Pancreas (tissue), 10 donors: ENCODE measurements at regions not wholly inside any gene's neighbourhood (a gene's known extent, or its start where the extent isn't known, plus 50 kb on each side); places are given as distances from the start of the nearest gene placed in this dataset.
A peak's percentile ranks its signal among the peaks of the same experiment; 100 is the strongest.

Source experiments
- ATAC-seq, 4 donors: fragments of 200-7000 bp; cut with Tn5 transposase; one replicate each; pipeline versions ENCODE4 v1.8.0 to v1.9.1; 2020; ENCODE audit warnings: mild to moderate bottlenecking in 4 of 4, moderate library complexity in 4 of 4
- DNase-seq, 6 donors: peaks; one replicate each; pipeline ENCODE4 v3.0.0-alpha.2; 2020
- FAIRE-seq: peaks from 2 replicates; lab custom pipeline; 2012; peaks lifted over from hg19 to GRCh38; lab: Jason Lieb, UNC
- H3K27ac ChIP-seq, 4 donors: fragments of 200-600 bp; sonication (generic); 1 replicate in 3 of 4; 2 replicates in 1 of 4; pipeline versions ENCODE4 v1.5.0 to v1.8.0; 2020
- H3K27me3 ChIP-seq, 4 donors: fragments of 200-600 bp; one replicate each; pipeline ENCODE4 v1.8.0; 2021
- H3K36me3 ChIP-seq, 3 donors: fragments of 200-600 bp; sonication (generic) in 1 of 3; one replicate each; pipeline versions ENCODE4 v1.5.0 to v1.8.0; 2020 to 2021
- H3K4me1 ChIP-seq, 3 donors: fragments of 200-600 bp; one replicate each; pipeline ENCODE4 v1.8.0; 2021
- H3K4me3 ChIP-seq, 4 donors: fragments of 200-600 bp; sonication (generic) in 2 of 4; one replicate each; pipeline versions ENCODE4 v1.5.0 to v1.8.0; 2020 to 2021
- H3K9me3 ChIP-seq, 4 donors: fragments of 200-600 bp; one replicate each; pipeline ENCODE4 v1.8.0; 2021
- WGBS, 2 donors: extraction: QIAGEN DNeasy Blood & Tissue Kit; methylation state at CpG; one replicate each; pipeline ENCODE4 v1.1.7; 2013; 5-methylcytosine and 5-hydroxymethylcytosine counted together
- intact Hi-C, 3 donors: fragments of 100-400 bp; cut with DNase I; formaldehyde crosslinking; loops; one replicate each; pipeline versions ENCODE4 v1.11.1 to v1.14.2; 2022
- TF ChIP-seq, protein P1 (sequence below), 4 donors: fragments of 200-600 bp; sonication (generic) in 3 of 4; IDR thresholded peaks; one replicate each; pipeline versions ENCODE4 v1.5.0 to v1.8.0; 2021; ENCODE audit warnings: antibody characterized with exemption in 4 of 4
- donor health status: healthy with polysubstance abuse.
- donor health status: DM: no; HTN: no; CAD: no; lungs with moderate emphysema.
- donor health status: DM: no; HTN: no; CAD: no.
- donor health status: control.
- donor health status: control.
- donor health status: Bipolar disorder and iron deficiency.
- donor health status: DM: yes; HTN: yes; CAD: no.
- donor health status: DM: no; HTN: no; CAD: no.
- donor health status: DM: no; HTN: no; CAD: no.
- donor health status: DM: yes; HTN: yes; CAD: no.

DNA sequence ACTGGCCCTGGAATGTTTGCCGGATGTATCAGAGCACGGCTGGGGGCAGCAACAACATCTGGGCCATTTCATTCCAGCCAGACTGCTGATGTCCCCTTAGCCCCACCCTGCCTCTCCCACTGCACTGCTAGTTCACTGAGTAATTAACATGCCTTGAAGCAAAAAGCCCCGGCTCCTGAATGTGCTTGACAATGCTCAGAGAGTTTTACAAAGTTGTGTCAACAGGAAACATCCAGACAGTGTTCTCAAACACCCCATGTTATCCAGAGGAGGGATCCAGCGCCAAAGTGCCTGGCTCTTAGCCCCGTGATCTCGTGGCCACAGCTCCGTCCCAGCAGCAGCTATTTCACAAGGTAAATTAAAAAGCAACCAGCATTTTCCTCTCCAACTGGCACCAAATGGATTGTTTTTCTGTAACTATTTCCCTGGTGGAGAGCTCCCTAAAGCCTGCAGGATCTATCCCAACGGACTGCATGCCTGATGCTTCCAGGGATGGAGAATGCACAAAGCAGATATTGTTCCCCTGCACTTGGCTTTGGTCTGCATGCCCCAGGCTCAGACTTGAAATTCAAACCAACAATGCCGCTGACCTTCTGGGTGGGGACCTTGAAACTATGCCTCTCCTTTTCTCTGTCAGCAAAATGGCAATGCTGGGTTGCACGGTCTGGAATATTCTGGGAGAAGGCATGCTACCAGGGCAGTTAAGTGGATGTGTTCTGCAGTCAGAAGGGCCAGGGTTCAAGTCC is 115.6 kb upstream of the CDH5 start:
- Histone ChIP-seq H3K27me3 (no peaks in the 10 kb centered on the region), H3K4me1 (no peaks in the 10 kb centered on the region), H3K27ac (no peak overlapping the region), H3K4me3 (no peak overlapping the region), H3K9me3 (no peaks in the 10 kb centered on the region), H3K36me3 (no peaks in the 10 kb centered on the region)
- DNase-seq, result no peak
- intact Hi-C loops, result no loop called here
- ATAC-seq, result peak in 3 of 4 donors; percentile 36 to 38 (median 37)
- TF ChIP-seq, protein P1, sequence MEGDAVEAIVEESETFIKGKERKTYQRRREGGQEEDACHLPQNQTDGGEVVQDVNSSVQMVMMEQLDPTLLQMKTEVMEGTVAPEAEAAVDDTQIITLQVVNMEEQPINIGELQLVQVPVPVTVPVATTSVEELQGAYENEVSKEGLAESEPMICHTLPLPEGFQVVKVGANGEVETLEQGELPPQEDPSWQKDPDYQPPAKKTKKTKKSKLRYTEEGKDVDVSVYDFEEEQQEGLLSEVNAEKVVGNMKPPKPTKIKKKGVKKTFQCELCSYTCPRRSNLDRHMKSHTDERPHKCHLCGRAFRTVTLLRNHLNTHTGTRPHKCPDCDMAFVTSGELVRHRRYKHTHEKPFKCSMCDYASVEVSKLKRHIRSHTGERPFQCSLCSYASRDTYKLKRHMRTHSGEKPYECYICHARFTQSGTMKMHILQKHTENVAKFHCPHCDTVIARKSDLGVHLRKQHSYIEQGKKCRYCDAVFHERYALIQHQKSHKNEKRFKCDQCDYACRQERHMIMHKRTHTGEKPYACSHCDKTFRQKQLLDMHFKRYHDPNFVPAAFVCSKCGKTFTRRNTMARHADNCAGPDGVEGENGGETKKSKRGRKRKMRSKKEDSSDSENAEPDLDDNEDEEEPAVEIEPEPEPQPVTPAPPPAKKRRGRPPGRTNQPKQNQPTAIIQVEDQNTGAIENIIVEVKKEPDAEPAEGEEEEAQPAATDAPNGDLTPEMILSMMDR (IDR thresholded peaks at IDR 0.05), result no peak
- FAIRE-seq, result no peak
- 11% methylated on average over 10 of the region's 10 CpGs for WGBS, 2 donors

DNA sequence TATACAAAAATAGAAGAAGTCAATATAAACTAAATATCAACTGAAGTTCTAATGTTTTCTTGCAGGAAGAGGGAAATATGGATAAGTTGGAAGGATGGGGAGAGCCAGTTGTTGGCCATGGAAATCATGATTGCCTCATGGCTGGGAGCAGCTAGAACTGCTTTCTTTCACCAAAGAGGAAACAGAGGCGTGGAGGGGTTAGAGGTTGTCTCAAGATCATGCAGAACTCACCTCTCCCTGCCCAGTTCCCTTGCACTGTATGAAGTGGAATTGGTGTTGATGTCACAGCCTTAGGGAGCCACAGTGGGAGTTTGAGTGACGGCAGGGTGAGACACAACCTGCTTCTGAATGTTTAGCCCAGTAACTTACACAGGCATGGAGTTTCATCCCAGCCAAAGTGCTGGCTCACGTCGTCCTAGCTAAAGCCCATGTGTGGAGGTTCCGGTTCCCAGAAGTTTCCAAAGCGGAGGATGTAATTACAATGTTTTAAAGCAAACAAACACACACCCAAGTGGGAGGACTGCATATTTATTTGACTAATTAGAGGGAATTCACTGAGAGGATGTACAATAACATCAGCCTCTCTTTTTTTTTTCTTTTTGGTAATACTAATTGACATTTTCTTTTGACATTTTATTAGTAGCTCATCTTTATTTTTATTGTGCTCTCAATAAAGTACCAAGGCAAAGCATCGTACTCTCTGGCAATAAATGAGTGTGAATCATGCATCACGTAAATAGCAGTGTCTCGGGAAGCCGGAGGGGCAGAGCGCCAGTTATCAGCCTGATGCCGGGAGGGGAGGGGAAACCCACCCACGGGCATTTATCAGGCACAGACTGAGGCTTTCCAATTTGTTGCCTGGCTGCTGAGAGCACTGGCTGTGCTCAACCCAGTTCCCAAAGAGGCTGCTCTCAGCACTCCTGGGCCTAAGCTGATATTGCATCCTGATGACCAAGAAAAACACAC is 118.7 kb upstream of the CDH5 start:
- H3K4me1 ChIP-seq, result no peaks in the 10 kb centered on the region
- H3K27ac ChIP-seq, result no peak overlapping the region
- WGBS, 2 donors, result 49 to 52% methylated on average over 13 of the region's 13 CpGs
- H3K36me3 ChIP-seq, result no peaks in the 10 kb centered on the region
- DNase-seq (no peak), FAIRE-seq (no peak), ATAC-seq (peak in 3 of 4 donors; percentile 49 to 59 (median 51))
- no peak overlapping the region for H3K4me3 ChIP-seq
- no peaks in the 10 kb centered on the region for H3K9me3 ChIP-seq
- TF ChIP-seq, protein P1 (IDR thresholded peaks at IDR 0.05), result no peak
- intact Hi-C loops, result no loop called here
- no peaks in the 10 kb centered on the region for H3K27me3 ChIP-seq

DNA sequence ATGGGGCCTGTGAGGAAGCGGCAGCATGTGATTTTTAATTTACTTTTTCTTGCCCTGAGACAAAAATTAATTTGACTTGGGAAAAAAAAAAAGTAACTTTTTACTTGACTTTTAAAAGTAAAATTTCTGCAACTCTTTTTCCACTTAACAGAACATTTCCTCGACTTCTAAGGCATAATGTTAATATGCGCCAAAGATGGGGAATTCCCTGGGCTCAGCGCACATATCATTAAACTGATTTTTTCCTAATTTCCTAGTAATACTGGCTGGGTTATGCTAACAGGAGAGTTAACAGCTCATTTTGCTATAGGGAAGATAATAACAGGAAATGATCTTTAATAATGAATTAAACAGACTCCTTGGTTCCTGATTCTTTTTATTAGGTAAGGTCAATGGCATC is 120.6 kb upstream of the CDH5 start:
- 79 to 82% methylated on average over 4 of the region's 4 CpGs for WGBS, 2 donors
- DNase-seq, result no peak
- FAIRE-seq, result no peak
- Histone ChIP-seq H3K4me1 (no peaks in the 10 kb centered on the region), H3K9me3 (no peaks in the 10 kb centered on the region), H3K27me3 (no peaks in the 10 kb centered on the region), H3K27ac (no peak overlapping the region), H3K36me3 (no peaks in the 10 kb centered on the region), H3K4me3 (no peak overlapping the region)
- no peak for ATAC-seq
- TF ChIP-seq, protein P1 (IDR thresholded peaks at IDR 0.05), result no peak
- intact Hi-C loops, result no loop called here

DNA sequence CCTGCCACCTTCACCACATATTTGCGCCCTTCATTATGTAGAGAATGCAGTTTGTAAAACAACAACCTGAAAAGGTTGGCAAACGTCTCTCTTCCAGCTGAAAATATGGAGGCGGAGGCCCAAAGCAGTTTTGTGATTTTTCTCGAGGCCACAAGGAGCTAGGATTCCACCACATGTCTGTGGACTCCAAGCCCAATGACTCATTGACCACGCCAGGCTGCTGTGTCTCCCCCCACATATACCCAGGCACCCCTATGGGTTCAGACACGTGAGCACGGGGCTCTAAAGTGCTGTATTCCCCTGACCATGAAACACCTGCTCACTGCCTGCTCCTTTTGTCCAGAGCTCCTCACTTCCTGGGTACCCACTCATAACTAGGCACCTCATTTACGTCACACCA is 121.4 kb upstream of the CDH5 start:
- DNase-seq (no peak), FAIRE-seq (no peak), ATAC-seq (no peak)
- Histone ChIP-seq H3K36me3 (no peaks in the 10 kb centered on the region), H3K9me3 (no peaks in the 10 kb centered on the region), H3K27me3 (no peaks in the 10 kb centered on the region), H3K4me3 (no peak overlapping the region), H3K27ac (no peak overlapping the region), H3K4me1 (no peaks in the 10 kb centered on the region)
- intact Hi-C loops, result no loop called here
- TF ChIP-seq, protein P1 (IDR thresholded peaks at IDR 0.05), result no peak
- 71 to 74% methylated on average over 8 of the region's 8 CpGs for WGBS, 2 donors
